ENCODE measurements at regions not wholly inside any gene's neighbourhood (a gene's known extent, or its start where the extent isn't known, plus 50 kb on each side); places are given as distances from the start of the nearest gene placed in this dataset.

DNA sequence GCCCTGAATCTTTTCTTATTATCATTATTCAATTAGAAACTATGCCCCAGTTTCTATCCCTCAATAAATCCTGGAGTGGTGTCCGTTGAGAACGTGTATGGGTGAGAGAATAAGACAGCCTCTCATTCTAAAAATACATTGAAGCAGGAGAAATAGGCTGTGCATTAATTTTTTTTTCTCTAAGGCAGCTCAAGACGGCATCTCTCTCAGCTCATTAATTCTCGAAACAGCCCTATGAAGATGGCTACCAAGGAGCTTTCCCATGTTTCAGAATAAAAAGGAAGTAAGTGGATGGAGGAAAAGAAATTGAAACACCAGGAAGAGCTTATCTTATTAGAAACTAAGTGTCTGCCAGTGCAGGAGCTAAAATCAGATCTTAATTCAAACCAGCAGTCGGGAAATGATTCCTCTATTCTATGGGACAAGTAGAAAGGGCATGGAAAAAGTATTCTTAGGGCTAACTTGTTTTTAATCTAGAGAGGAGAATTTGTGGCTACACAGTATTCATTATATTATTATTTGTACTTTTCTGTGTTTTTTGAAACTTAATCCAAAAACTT is 347.1 kb upstream of the PLD5 start:
- TF ChIP-seq, protein P1, sequence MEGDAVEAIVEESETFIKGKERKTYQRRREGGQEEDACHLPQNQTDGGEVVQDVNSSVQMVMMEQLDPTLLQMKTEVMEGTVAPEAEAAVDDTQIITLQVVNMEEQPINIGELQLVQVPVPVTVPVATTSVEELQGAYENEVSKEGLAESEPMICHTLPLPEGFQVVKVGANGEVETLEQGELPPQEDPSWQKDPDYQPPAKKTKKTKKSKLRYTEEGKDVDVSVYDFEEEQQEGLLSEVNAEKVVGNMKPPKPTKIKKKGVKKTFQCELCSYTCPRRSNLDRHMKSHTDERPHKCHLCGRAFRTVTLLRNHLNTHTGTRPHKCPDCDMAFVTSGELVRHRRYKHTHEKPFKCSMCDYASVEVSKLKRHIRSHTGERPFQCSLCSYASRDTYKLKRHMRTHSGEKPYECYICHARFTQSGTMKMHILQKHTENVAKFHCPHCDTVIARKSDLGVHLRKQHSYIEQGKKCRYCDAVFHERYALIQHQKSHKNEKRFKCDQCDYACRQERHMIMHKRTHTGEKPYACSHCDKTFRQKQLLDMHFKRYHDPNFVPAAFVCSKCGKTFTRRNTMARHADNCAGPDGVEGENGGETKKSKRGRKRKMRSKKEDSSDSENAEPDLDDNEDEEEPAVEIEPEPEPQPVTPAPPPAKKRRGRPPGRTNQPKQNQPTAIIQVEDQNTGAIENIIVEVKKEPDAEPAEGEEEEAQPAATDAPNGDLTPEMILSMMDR (conservative IDR thresholded peaks at IDR 0.05 in 1 of 2, IDR thresholded peaks at IDR 0.05 in 1 of 2; ENCODE audit: low read depth in 1 of 2, low read length in 2 of 2) = no peak
- no peak for TF ChIP-seq EZH2 (IDR thresholded peaks at IDR 0.05; ENCODE audit: low read length, missing control alignments)
